GM19099 (cell line): ENCODE measurements at regions not wholly inside any gene's neighbourhood (a gene's known extent, or its start where the extent isn't known, plus 50 kb on each side); places are given as distances from the start of the nearest gene placed in this dataset.

ENCODE experiments used
- POLR2A ChIP-seq: IDR thresholded peaks from 3 replicates; pipeline ENCODE4 v1.6.1; 2011; ENCODE audit warnings: low read depth; ENCODE audit not compliant: insufficient read length; ENCODE audit errors: extremely low read depth

GRCh38 chr15:38153781-38154180 lies 98.9 kb upstream of the SPRED1 start:
- TF ChIP-seq POLR2A, result no peak

DNA sequence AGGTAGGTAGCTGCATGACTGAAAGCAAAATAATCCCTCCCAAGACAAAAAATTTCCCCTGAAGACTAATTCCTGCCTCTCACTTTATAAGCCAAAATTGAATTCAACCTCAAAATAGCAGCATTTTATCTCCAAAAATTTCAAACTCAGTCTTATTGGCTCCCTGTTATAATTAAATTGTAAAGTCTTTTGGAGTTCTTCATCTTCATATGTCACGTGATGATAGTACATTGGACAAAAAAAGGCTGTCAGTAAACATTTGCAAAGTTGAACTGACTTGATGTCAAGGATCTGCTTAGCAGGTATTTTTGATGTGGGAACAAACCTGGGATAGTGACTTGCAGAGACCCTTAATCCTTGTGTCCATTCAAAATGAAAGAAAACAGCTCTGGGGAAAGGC lies 98.4 kb upstream of the SPRED1 start:
- TF ChIP-seq POLR2A, result no peak

DNA sequence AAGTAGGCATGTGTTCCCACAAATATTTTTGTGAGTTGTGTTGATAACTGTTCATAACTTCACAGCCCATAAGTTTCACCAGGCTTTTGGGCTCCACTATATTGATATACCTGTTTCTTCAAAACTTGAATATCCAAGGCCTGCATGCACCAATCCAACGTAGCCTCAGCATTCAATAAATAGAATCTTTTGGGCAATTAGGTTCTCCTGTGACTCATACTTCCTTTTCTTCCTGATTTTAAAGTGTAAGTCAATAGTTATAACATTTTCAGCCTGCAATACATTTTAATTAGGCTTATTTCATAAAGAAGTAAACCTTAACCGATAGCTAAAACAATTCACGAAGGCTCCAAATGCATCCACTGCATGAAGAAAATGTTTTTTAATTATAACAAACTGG lies 97.8 kb upstream of the SPRED1 start:
- no peak for TF ChIP-seq POLR2A

DNA sequence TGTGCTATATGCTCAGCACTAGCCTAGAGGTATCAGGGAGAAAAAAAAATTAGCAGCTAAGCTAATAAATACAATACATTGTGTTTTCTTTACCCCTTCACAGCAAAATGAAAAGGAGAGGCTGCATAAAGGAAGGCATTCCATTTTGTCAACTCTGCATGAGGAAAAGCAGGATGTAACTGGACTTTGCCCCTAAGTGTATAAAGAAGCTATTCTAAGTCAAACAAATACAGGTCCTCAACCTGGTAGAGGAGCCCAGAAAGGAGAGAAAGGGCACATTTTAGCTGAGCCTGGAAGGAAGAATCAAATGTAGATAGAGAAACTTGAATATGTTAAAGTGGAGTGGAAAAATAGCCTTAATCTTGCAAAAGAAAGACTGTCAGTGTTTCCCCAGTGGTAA lies 89.0 kb upstream of the SPRED1 start:
- TF ChIP-seq POLR2A, result no peak

DNA sequence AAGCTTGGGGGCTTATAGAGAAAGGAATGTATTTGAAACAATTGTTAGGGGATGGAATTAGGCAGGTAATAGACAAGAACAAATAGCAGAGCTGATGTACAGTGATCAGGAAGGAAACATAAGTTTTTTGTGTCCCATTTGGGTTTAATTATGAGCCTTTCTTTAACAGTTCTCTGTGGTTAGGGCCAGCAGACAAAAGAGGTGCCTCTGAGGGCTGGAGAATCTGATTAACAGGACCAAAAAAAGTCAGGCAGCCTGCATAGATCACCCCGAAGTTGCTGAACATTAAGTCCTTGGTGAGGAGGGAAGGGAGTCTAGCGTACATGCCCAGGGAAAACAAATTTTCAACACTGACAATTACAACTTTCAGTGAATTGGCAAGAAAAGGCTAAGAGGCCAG lies 88.6 kb upstream of the SPRED1 start:
- no peak for TF ChIP-seq POLR2A

DNA sequence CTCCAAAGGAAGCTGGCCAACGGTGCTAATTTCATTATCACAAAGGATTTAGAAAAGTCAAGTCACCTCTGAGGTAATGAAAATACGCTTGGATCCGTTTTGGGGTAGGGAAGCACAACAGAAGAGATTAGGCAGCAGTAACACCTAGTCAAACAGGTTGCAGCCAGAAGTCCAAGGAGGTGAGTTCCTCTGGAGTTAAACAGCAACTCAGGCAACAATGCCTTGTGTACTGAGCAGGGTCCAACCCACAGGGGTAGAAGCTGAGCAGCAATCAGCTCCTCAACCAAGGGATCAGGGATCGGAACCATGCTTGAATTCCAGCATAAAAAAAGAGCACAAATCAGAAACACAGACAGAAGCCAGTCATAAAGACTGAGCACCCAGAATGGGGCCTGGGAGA lies 88.1 kb upstream of the SPRED1 start:
- TF ChIP-seq POLR2A, result no peak

DNA sequence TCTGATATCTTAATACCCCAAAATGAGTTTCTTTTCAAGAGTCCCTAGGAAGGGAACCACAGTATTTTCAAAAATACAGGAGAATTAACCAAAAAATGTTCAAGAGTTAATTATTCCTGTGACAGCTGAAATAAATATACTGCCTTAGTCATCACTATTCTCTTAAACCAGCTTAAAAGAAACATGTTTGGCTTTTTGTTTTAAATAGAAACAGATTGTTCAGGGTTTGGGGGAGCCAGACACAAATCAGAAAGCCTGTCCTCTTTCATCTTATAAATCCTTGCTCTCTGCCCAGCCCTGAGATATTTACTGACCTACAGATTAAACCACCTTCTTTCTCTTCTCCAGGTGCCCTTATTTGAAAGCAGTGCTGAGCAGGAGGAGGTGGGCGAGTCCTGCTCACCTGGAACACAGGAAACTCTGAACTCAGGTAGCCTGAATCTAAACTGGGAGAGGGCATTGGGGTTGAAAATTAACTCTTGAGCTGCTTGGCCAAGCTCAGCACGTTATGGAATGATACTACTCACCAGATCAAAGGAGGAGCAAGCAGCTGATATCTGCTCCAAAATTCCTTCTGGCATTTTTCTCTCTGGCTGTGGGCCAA lies 84.1 kb upstream of the SPRED1 start:
- no peak for TF ChIP-seq POLR2A

DNA sequence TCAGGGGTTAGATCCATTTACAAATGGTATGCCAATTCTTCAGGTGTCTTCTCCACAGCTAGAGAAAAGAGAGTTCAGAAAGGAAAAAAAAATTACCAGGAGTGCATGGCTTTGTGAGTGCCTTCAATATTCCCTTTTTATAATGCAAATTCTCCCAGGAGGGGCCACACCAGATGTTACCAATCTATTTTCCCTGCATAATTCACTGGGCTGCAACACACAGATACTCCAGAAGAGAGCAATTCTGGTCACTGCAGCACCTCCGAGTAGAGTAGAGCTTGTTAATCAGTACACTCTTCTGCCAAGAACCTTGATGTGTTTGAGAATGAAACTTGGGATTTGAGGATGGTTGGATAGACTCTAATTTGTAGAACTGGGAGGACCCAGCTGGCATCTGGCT lies 80.7 kb upstream of the SPRED1 start:
- no peak for TF ChIP-seq POLR2A

DNA sequence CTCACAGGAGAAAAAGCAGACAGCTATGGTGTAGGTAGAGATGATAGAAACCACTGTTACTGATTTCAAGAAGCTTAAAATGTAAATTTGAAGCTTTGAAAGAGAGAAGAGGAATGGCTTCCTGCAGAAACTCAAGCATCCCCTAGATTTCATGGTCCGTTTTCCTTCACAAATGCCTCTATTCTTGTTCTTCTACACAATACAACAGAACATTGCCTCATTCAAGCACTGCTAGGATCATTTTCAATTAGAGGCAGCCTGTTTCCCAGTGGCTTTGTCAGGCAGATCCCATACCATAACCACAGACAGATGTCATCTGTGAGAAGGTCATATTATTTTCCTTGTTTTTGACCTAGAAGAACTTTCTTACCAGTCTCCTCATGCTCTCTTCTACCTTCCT lies 77.9 kb upstream of the SPRED1 start:
- no peak for TF ChIP-seq POLR2A

GRCh38 chr15:38176155-38176554 lies 76.5 kb upstream of the SPRED1 start:
- no peak for TF ChIP-seq POLR2A

- no peak for TF ChIP-seq POLR2A
Measured at GRCh38 chr15:38176691-38177090, 75.9 kb upstream of the SPRED1 start.

DNA sequence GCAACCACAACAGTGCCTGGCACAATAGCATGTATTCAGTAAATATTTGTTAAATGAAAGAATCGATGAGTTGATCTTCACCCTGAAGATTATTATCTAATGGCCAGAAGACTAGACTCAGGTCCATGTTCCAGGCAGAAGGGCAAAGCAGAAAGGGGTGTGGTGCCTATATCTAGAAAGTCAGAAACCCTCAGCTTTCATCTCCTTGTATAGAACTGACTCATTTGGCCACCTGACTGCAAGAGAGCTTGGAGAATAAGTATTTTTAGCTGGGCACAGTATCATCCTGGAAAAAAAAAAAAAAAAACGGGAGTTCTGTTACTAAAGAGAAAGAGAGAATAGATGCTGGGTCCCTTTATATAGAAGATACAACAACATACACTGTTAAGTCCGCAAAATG lies 69.7 kb upstream of the SPRED1 start:
- TF ChIP-seq POLR2A, result no peak

DNA sequence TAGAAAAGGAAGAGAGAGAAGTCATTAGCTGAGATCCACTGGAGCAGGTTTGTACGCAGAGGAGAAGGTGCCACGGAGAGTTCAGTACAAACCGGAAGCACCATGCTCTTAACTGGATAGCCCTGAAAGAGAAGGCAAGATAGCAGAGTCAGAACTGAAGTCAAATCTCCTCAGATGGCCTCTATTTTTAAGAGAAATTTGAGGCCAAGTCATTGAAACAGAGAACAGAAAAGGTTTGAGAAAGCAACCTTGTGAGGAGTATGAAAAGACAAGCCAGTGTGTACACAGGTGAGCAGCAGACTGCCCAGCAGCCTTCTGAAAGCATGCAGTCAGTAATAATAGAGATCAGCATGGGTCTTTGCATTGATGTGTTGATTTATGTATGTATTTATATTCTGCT lies 66.1 kb upstream of the SPRED1 start:
- TF ChIP-seq POLR2A, result no peak

DNA sequence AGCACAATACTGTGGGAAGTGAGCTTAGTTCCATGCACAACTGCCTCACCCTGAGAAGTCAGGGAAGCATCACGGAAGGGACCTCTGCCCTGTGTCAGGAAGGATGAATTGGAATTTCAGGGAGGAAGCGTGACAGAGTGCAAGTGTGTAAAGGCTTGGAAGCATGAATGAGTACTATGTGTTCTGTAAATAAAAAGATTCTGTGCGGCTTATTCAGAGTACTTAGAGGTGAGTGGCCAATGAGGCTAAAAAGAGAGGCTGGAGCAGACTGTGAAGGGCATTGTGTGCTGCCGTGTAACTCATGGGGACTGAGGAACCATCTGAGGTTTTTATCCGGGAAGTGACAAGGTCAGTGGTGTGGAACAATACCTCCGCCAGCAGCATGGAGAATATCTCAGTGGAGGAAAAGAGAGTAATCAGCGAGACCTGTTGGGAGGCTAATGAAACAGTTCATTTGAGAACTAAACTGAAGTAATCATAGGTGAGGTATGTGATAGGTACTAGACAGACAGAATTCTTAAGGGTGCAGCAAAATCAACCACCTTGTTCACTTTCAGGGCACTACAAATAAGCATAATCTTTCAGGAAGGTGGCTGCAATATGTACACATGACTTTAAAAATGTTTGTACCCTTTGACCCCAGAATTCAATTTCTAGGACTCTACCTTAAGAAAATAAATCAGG lies 64.9 kb upstream of the SPRED1 start:
- TF ChIP-seq POLR2A, result no peak

GRCh38 chr15:38189671-38190295 lies 62.9 kb upstream of the SPRED1 start:
- TF ChIP-seq POLR2A, result no peak

GRCh38 chr15:38190501-38190900 lies 62.1 kb upstream of the SPRED1 start:
- TF ChIP-seq POLR2A, result no peak
